ENCODE measurements at regions not wholly inside any gene's neighbourhood (a gene's known extent, or its start where the extent isn't known, plus 50 kb on each side); places are given as distances from the start of the nearest gene placed in this dataset.
A peak's percentile ranks its signal among the peaks of the same experiment; 100 is the strongest.
"Not testable (repeated sequence)": the region's sequence is repeated elsewhere in the genome, so short reads cannot be mapped to it uniquely, and the experiment has no call there.

GRCh38 chr10:3926675-3927525 is 141.9 kb upstream of the KLF6 start:
- H3K4me3 Mint-ChIP-seq, result peak overlapping the region in 1 of 2 donors; percentile 15
- H3K27ac Mint-ChIP-seq, result peak overlapping the region; percentile 35 to 80
- no peaks in the 10 kb centered on the region for H3K27me3 Mint-ChIP-seq
- ATAC-seq (peak; percentile 87), DNase-seq (peak; percentile 17 to 33)
- peaks cover 42% of the 10 kb centered on the region for H3K4me1 Mint-ChIP-seq
- peaks cover 4 to 6% of the 10 kb centered on the region in 2 donors for H3K9me3 Mint-ChIP-seq

GRCh38 chr10:3926258-3926657 is 141.2 kb upstream of the KLF6 start:
- ATAC-seq (peak; percentile 55), DNase-seq (no peak)
- peak overlapping the region; percentile 35 to 80 for H3K27ac Mint-ChIP-seq
- peaks cover 3 to 4% of the 10 kb centered on the region in 2 donors for H3K9me3 Mint-ChIP-seq
- no peaks in the 10 kb centered on the region for H3K27me3 Mint-ChIP-seq
- H3K4me3 Mint-ChIP-seq, result peak overlapping the region in 1 of 2 donors; percentile 9
- H3K4me1 Mint-ChIP-seq, result peaks cover 36% of the 10 kb centered on the region

GRCh38 chr10:3925184-3925583 is 140.2 kb upstream of the KLF6 start:
- Mint-ChIP-seq H3K4me3 (no peak overlapping the region), H3K27ac (no peak overlapping the region), H3K4me1 (peaks cover 27% of the 10 kb centered on the region), H3K27me3 (no peaks in the 10 kb centered on the region), H3K9me3 (peaks cover 0 to 4% of the 10 kb centered on the region in 2 donors)
- DNase-seq (no peak), ATAC-seq (no peak)

- Mint-ChIP-seq H3K27ac (no peak overlapping the region), H3K9me3 (peaks cover 0 to 4% of the 10 kb centered on the region in 2 donors)
- ATAC-seq, result no peak
Observed at GRCh38 chr10:3924344-3924743, 139.3 kb upstream of the KLF6 start.

GRCh38 chr10:3923033-3923432 is 138.0 kb upstream of the KLF6 start:
- Mint-ChIP-seq H3K9me3 (peaks cover 5 to 8% of the 10 kb centered on the region in 2 donors), H3K4me1 (peaks cover 25% of the 10 kb centered on the region), H3K27me3 (no peaks in the 10 kb centered on the region), H3K4me3 (no peak overlapping the region), H3K27ac (no peak overlapping the region)
- DNase-seq, result no peak
- ATAC-seq, result no peak

More at GRCh38 chr10:3924344-3924743, 139.3 kb upstream of the KLF6 start:
- Mint-ChIP-seq H3K4me3 (no peak overlapping the region), H3K4me1 (peaks cover 27% of the 10 kb centered on the region), H3K27me3 (no peaks in the 10 kb centered on the region)
- no peak for DNase-seq

- ATAC-seq (no peak), DNase-seq (no peak)
- peaks cover 7 to 13% of the 10 kb centered on the region in 2 donors for H3K9me3 Mint-ChIP-seq
- H3K4me3 Mint-ChIP-seq, result no peak overlapping the region
- no peaks in the 10 kb centered on the region for H3K27me3 Mint-ChIP-seq
- H3K27ac Mint-ChIP-seq, result no peak overlapping the region
- no peaks in the 10 kb centered on the region for H3K4me1 Mint-ChIP-seq
Observed at GRCh38 chr10:3919709-3920308, 134.8 kb upstream of the KLF6 start.

GRCh38 chr10:3917392-3917791 is 132.4 kb upstream of the KLF6 start:
- ATAC-seq, H3K4me1 Mint-ChIP-seq, H3K9me3 Mint-ChIP-seq, DNase-seq, H3K4me3 Mint-ChIP-seq, H3K27me3 Mint-ChIP-seq: not testable (repeated sequence)
- peak overlapping the region in 1 of 2 donors; percentile 27 for H3K27ac Mint-ChIP-seq

- Mint-ChIP-seq H3K9me3 (peaks cover 7 to 9% of the 10 kb centered on the region in 2 donors), H3K4me1 (no peaks in the 10 kb centered on the region), H3K27ac (no peak overlapping the region), H3K27me3 (no peaks in the 10 kb centered on the region), H3K4me3 (no peak overlapping the region)
- DNase-seq, result no peak
- no peak for ATAC-seq
Observed at GRCh38 chr10:3914733-3915132, 129.7 kb upstream of the KLF6 start.

GRCh38 chr10:3911713-3912442 is 126.9 kb upstream of the KLF6 start:
- no peak overlapping the region for H3K27ac Mint-ChIP-seq
- no peaks in the 10 kb centered on the region for H3K27me3 Mint-ChIP-seq
- DNase-seq (no peak), ATAC-seq (no peak)
- no peaks in the 10 kb centered on the region for H3K9me3 Mint-ChIP-seq
- no peaks in the 10 kb centered on the region for H3K4me1 Mint-ChIP-seq
- no peak overlapping the region for H3K4me3 Mint-ChIP-seq

- ATAC-seq, result no peak
Observed at GRCh38 chr10:3911241-3911640, 126.2 kb upstream of the KLF6 start.

GRCh38 chr10:3909339-3909738 is 124.3 kb upstream of the KLF6 start:
- DNase-seq (no peak), ATAC-seq (no peak)
- Mint-ChIP-seq H3K27ac (peak overlapping the region in 1 of 2 donors; percentile 30), H3K27me3 (no peaks in the 10 kb centered on the region), H3K4me3 (no peak overlapping the region), H3K4me1 (no peaks in the 10 kb centered on the region), H3K9me3 (no peaks in the 10 kb centered on the region)

More at GRCh38 chr10:3911241-3911640, 126.2 kb upstream of the KLF6 start:
- DNase-seq, result no peak
- Mint-ChIP-seq H3K4me3 (no peak overlapping the region), H3K4me1 (no peaks in the 10 kb centered on the region), H3K9me3 (no peaks in the 10 kb centered on the region), H3K27me3 (no peaks in the 10 kb centered on the region), H3K27ac (no peak overlapping the region)

GRCh38 chr10:3908183-3908582 is 123.2 kb upstream of the KLF6 start:
- Mint-ChIP-seq H3K27ac (no peak overlapping the region), H3K9me3 (no peaks in the 10 kb centered on the region), H3K4me3 (no peak overlapping the region), H3K4me1 (peaks cover under 1% of the 10 kb centered on the region), H3K27me3 (no peaks in the 10 kb centered on the region)
- no peak for DNase-seq
- no peak for ATAC-seq

- ATAC-seq (no peak), DNase-seq (no peak)
- Mint-ChIP-seq H3K9me3 (no peaks in the 10 kb centered on the region), H3K4me1 (peaks cover 6% of the 10 kb centered on the region), H3K4me3 (no peak overlapping the region), H3K27ac (no peak overlapping the region), H3K27me3 (no peaks in the 10 kb centered on the region)
Observed at GRCh38 chr10:3907514-3907913, 122.5 kb upstream of the KLF6 start.

- no peak overlapping the region for H3K27ac Mint-ChIP-seq
- DNase-seq, result no peak
Observed at GRCh38 chr10:3906511-3907111, 121.6 kb upstream of the KLF6 start.

GRCh38 chr10:3904419-3904960 is 119.5 kb upstream of the KLF6 start:
- H3K4me1 Mint-ChIP-seq, result peaks cover 21% of the 10 kb centered on the region
- H3K4me3 Mint-ChIP-seq, result no peak overlapping the region
- H3K27ac Mint-ChIP-seq, result peak overlapping the region in 1 of 2 donors; percentile 15

More at GRCh38 chr10:3906511-3907111, 121.6 kb upstream of the KLF6 start:
- ATAC-seq, result no peak
- Mint-ChIP-seq H3K4me1 (peaks cover 15% of the 10 kb centered on the region), H3K4me3 (no peak overlapping the region), H3K27me3 (no peaks in the 10 kb centered on the region), H3K9me3 (no peaks in the 10 kb centered on the region)

More at GRCh38 chr10:3904419-3904960, 119.5 kb upstream of the KLF6 start:
- Mint-ChIP-seq H3K27me3 (no peaks in the 10 kb centered on the region), H3K9me3 (no peaks in the 10 kb centered on the region)
- ATAC-seq (no peak), DNase-seq (no peak)
